Endothelial cell of umbilical vein (primary cell): ENCODE measurements at regions not wholly inside any gene's neighbourhood (a gene's known extent, or its start where the extent isn't known, plus 50 kb on each side); places are given as distances from the start of the nearest gene placed in this dataset.

Source experiments
- BruUV-seq: library from RNA; stranded (reverse); fragments of 400-500 nt; replicated peaks from 2 replicates; lab custom pipeline; 2021; lab: Mats Ljungman, UMichigan
- CTCF ChIA-PET: fragments of 300-600, 350-600 bp; sonication (Branson Sonifier 250); formaldehyde crosslinking; loops from one replicate; lab custom pipeline; 2021; ENCODE audit warnings: antibody characterized with exemption, inconsistent platforms; lab: Charles Lee
- POLR2A ChIA-PET: fragments of 300-600, 350-600 bp; sonication (Branson Sonifier 250); formaldehyde crosslinking; loops from one replicate; lab custom pipeline; 2021; ENCODE audit warnings: antibody characterized with exemption, inconsistent platforms; lab: Charles Lee
- DNase-seq: peaks from one replicate; pipeline ENCODE4 v3.0.0-alpha.2; 2011; ENCODE audit warnings: low read depth, low spot score
- FAIRE-seq: peaks from 2 replicates; lab custom pipeline; 2011; peaks lifted over from hg19 to GRCh38; lab: Jason Lieb, UNC
- H2AFZ ChIP-seq: 2 replicates; pipeline ENCODE4 v1.6.0; 2012; ENCODE audit warnings: low read depth, low read length, control low read depth, inconsistent platforms
- H3K27ac ChIP-seq: 2 replicates; pipeline ENCODE4 v1.5.1; 2011; ENCODE audit warnings: low read depth, mild to moderate bottlenecking, control low read depth, low read length, moderate library complexity; ENCODE audit not compliant: insufficient read depth
- H3K27me3 ChIP-seq, 2 experiments: 2 replicates each; pipeline versions ENCODE4 v1.6.0 to v1.6.1; 2011; ENCODE audit warnings: low read length in 2 of 2, mixed read lengths in 1 of 2; ENCODE audit not compliant: control insufficient read depth in 2 of 2, insufficient read depth in 2 of 2
- H3K36me3 ChIP-seq, 2 experiments: 2 replicates in 1 of 2; 3 replicates in 1 of 2; pipeline ENCODE4 v1.5.1; 2011; ENCODE audit warnings: low read length in 2 of 2, mild to moderate bottlenecking in 1 of 2, moderate library complexity in 1 of 2; ENCODE audit not compliant: control insufficient read depth in 2 of 2, insufficient read depth in 2 of 2; ENCODE audit errors: extremely low read depth in 1 of 2
- H3K4me1 ChIP-seq: 3 replicates; pipeline ENCODE4 v1.5.1; 2011; ENCODE audit warnings: mild to moderate bottlenecking, low read length; ENCODE audit not compliant: control insufficient read depth, insufficient read depth; ENCODE audit errors: extremely low read depth
- H3K4me2 ChIP-seq: 2 replicates; pipeline ENCODE4 v1.6.1; 2011; ENCODE audit warnings: low read length, control low read depth, mixed read lengths; ENCODE audit not compliant: insufficient read depth
- H3K4me3 ChIP-seq, 3 experiments: fragments of 200-600 bp in 1 of 3; sonication (generic), shearing (Covaris generic) in 1 of 3; replicated peaks in 1 of 3; 2 replicates each; pipeline ENCODE4 v1.5.1; 2011 to 2016; ENCODE audit warnings: control low read depth in 3 of 3, low read length in 3 of 3, mild to moderate bottlenecking in 2 of 3, inconsistent platforms in 1 of 3, low read depth in 1 of 3, moderate library complexity in 1 of 3; ENCODE audit not compliant: insufficient read depth in 1 of 3
- H3K79me2 ChIP-seq: 2 replicates; pipeline ENCODE4 v1.6.0; 2012; ENCODE audit warnings: low read length, inconsistent platforms; ENCODE audit not compliant: control insufficient read depth, insufficient read depth
- H3K9ac ChIP-seq: replicated peaks from 2 replicates; pipeline ENCODE3; 2011; ENCODE audit warnings: low read length, control low read depth; ENCODE audit not compliant: insufficient read depth; ENCODE audit errors: extremely low read depth
- H3K9me1 ChIP-seq: replicated peaks from 3 replicates; pipeline ENCODE4 v1.6.0; 2011; ENCODE audit warnings: mild to moderate bottlenecking, low read length; ENCODE audit not compliant: control insufficient read depth, insufficient read depth; ENCODE audit errors: extremely low read depth
- H3K9me3 ChIP-seq: replicated peaks from 2 replicates; pipeline ENCODE4 v1.5.1; 2012; ENCODE audit warnings: low read length, inconsistent platforms; ENCODE audit not compliant: control insufficient read depth, insufficient read depth
- H4K20me1 ChIP-seq: replicated peaks from 2 replicates; pipeline ENCODE3; 2011; ENCODE audit warnings: mild to moderate bottlenecking, low read length; ENCODE audit not compliant: control insufficient read depth, insufficient read depth; ENCODE audit errors: extremely low read depth
- EZH2 ChIP-seq: IDR thresholded peaks from 2 replicates; pipeline ENCODE4 v1.6.1; 2012; ENCODE audit warnings: borderline replicate concordance, low read depth, mild to moderate bottlenecking, moderate library complexity, low read length, inconsistent platforms; ENCODE audit not compliant: severe bottlenecking
- FOS ChIP-seq: IDR thresholded peaks from 2 replicates; pipeline ENCODE4 v1.6.1; 2011; ENCODE audit warnings: mild to moderate bottlenecking, low read length, moderate library complexity, borderline replicate concordance; ENCODE audit not compliant: insufficient read depth
- GATA2 ChIP-seq: IDR thresholded peaks from 2 replicates; pipeline ENCODE4 v1.7.0; 2011; ENCODE audit warnings: low read depth, mild to moderate bottlenecking, moderate library complexity, mixed read lengths, low read length; ENCODE audit not compliant: insufficient read length, insufficient read depth
- JUN ChIP-seq: IDR thresholded peaks from 2 replicates; pipeline ENCODE4 v1.6.1; 2011; ENCODE audit warnings: borderline replicate concordance, low read depth; ENCODE audit not compliant: insufficient read length, insufficient read depth
- MYC ChIP-seq: IDR thresholded peaks from one replicate; pipeline ENCODE4 v1.6.1; 2011; ENCODE audit warnings: mild to moderate bottlenecking, low read depth, low read length
- POLR2A ChIP-seq: IDR thresholded peaks from 2 replicates; pipeline ENCODE4 v1.6.1; 2012; ENCODE audit warnings: low read depth, mild to moderate bottlenecking, control low read depth, low read length
- POLR2AphosphoS5 ChIP-seq: IDR thresholded peaks from 2 replicates; pipeline ENCODE4 v1.6.1; 2012; ENCODE audit warnings: low read depth, mild to moderate bottlenecking, control low read depth, low read length, moderate library complexity; ENCODE audit not compliant: insufficient read depth
- dilution Hi-C: fragments of 300-500 bp; cut with MboI; formaldehyde crosslinking; loops from one replicate; pipeline ENCODE4 v1.15.0; 2019; ENCODE audit warnings: low sequenced_read_pairs; ENCODE audit not compliant: extremely low pct_ligation_motif_present
- intact Hi-C: fragments of 100-400 bp; cut with micrococcal nuclease; formaldehyde crosslinking; loops from one replicate; pipeline ENCODE4 v1.10.0; 2022
- TF ChIP-seq, protein P1 (sequence below), 2 donors: IDR thresholded peaks; 1 replicate in 1 of 2; 2 replicates in 1 of 2; pipeline ENCODE4 v1.5.1; 2011; ENCODE audit warnings: low read length in 2 of 2, mild to moderate bottlenecking in 2 of 2, moderate library complexity in 2 of 2, control low read depth in 1 of 2, inconsistent platforms in 1 of 2, low read depth in 1 of 2; ENCODE audit not compliant: insufficient read depth in 1 of 2; ENCODE audit errors: extremely low read depth in 1 of 2

DNA sequence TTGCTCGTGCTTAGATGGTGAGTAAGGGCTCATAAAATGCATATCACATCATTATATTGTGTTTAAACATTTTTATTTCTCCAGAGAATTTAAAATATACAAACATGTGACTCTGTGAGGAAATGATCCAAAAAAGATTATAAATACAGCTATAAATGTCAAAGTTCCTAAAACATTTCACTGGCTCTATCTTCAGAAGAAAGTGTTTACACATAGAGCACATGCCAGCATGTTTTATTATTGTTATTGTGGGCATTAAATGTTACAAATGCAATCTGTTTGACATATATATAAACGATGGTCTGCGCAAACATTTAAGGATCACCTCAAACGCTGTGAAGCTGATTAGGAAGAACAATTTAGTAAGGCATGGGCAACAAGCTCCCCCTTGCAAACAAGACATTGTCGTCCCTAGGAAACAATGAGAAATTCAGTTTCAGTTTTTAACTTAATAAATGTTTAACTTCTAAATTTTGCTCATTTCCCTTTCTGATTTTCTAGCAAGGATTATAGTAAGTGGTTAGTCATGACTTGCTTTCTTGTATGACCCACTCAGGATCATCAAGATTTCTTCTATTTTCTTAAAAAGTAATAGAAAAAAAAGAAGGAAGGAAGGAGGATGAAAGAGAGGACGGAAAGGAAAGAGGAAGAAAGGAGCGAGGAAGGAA is 207.5 kb downstream of the SATB1 start:
- no peak for FAIRE-seq
- no peaks in the 10 kb centered on the region for H3K27me3 ChIP-seq
- no peaks in the 10 kb centered on the region for H3K9me1 ChIP-seq
- no peaks in the 10 kb centered on the region for H3K79me2 ChIP-seq
- H3K4me2 ChIP-seq, result no peak overlapping the region
- TF ChIP-seq EZH2 (no peak), POLR2A (no peak), GATA2 (no peak), FOS (no peak), MYC (no peak)
- no peaks in the 10 kb centered on the region for H4K20me1 ChIP-seq
- no peak for DNase-seq
- CTCF ChIA-PET, result no interaction called here
- H2AFZ ChIP-seq, result no peak overlapping the region
- no peaks in the 10 kb centered on the region for H3K36me3 ChIP-seq
- no peaks in the 10 kb centered on the region for H3K9me3 ChIP-seq
- POLR2A ChIA-PET, result no interaction called here
- BruUV-seq, result no TSS peak
- H3K4me3 ChIP-seq, result no peak overlapping the region
- dilution Hi-C loops (no loop called here), intact Hi-C loops (no loop called here)
- H3K27ac ChIP-seq, result no peak overlapping the region
- no peak overlapping the region for H3K9ac ChIP-seq
- H3K4me1 ChIP-seq, result no peaks in the 10 kb centered on the region

DNA sequence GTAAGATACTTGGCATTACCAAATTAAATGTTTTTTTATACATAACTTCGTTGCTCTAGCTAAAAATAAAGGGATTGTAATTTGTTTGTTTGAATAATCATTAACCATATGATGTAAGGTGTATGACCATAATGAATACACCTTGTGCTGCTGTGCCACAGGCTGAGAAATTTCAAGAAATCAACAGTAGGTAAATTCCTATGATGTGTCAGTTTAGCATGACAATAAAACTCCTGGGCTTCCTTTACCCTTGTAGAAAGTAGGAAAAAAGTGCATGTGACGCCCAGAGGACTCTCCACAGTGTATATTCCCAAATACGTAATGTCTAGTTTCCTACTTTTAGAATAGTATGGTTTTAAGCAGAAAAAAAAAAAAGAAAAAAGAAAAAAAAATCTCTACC is 208.1 kb downstream of the SATB1 start:
- no peak for DNase-seq
- dilution Hi-C loops, result no loop called here
- POLR2A ChIA-PET, result no interaction called here
- Histone ChIP-seq H3K27ac (no peak overlapping the region), H3K27me3 (no peaks in the 10 kb centered on the region), H3K4me3 (no peak overlapping the region), H4K20me1 (no peaks in the 10 kb centered on the region), H3K79me2 (no peaks in the 10 kb centered on the region), H3K36me3 (no peaks in the 10 kb centered on the region), H3K4me1 (no peaks in the 10 kb centered on the region), H3K9me3 (no peaks in the 10 kb centered on the region), H3K4me2 (no peak overlapping the region), H2AFZ (no peak overlapping the region), H3K9ac (no peak overlapping the region), H3K9me1 (no peaks in the 10 kb centered on the region)
- CTCF ChIA-PET, result no interaction called here
- no TSS peak for BruUV-seq
- FAIRE-seq, result no peak
- no peak for TF ChIP-seq GATA2
- TF ChIP-seq JUN, result no peak
- no peak for TF ChIP-seq POLR2A
- TF ChIP-seq, protein P1, sequence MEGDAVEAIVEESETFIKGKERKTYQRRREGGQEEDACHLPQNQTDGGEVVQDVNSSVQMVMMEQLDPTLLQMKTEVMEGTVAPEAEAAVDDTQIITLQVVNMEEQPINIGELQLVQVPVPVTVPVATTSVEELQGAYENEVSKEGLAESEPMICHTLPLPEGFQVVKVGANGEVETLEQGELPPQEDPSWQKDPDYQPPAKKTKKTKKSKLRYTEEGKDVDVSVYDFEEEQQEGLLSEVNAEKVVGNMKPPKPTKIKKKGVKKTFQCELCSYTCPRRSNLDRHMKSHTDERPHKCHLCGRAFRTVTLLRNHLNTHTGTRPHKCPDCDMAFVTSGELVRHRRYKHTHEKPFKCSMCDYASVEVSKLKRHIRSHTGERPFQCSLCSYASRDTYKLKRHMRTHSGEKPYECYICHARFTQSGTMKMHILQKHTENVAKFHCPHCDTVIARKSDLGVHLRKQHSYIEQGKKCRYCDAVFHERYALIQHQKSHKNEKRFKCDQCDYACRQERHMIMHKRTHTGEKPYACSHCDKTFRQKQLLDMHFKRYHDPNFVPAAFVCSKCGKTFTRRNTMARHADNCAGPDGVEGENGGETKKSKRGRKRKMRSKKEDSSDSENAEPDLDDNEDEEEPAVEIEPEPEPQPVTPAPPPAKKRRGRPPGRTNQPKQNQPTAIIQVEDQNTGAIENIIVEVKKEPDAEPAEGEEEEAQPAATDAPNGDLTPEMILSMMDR (IDR thresholded peaks at IDR 0.05; ENCODE audit: extremely low read depth in 1 of 2, insufficient read depth in 1 of 2, low read depth in 1 of 2, low read length in 2 of 2), result no peak
- TF ChIP-seq POLR2AphosphoS5, result no peak
- intact Hi-C loops, result no loop called here
